ENCODE measurements at regions not wholly inside any gene's neighbourhood (a gene's known extent, or its start where the extent isn't known, plus 50 kb on each side); places are given as distances from the start of the nearest gene placed in this dataset.

GRCh38 chr13:106433066-106433465, 102.4 kb downstream of the EFNB2 start:
- ATAC-seq (replicated peaks; ENCODE audit: extremely low read depth, poor library complexity, severe bottlenecking) (no peak), DNase-seq (ENCODE audit: low spot score in 2 of 2) (no peak)
- Mint-ChIP-seq H3K4me3 (no peak overlapping the region), H3K4me1 (no peaks in the 10 kb centered on the region), H3K36me3 (ENCODE audit: insufficient read depth) (no peaks in the 10 kb centered on the region), H3K27me3 (peaks cover 35% of the 10 kb centered on the region), H3K27ac (ENCODE audit: low read depth) (no peak overlapping the region), H3K9me3 (no peaks in the 10 kb centered on the region)

DNA sequence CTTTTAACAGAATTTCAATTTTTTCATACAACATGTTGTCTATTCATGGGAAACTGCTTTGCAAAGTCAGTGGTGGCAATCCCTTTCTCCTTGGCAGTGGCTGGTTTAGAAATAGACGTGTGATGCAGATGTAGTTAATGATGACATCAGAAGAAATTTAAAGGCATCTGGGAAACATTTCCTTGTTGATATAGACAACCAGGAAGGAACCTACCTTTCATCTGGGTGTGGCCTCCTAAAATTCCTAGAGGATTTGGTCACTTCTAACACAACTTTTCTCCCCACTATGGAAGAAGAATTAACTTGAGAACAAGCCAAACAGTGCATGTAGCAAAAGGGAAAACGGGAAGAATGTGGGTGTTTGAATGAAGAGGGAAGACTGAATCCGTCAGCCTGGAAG, 102.8 kb downstream of the EFNB2 start:
- Mint-ChIP-seq H3K36me3 (ENCODE audit: insufficient read depth) (no peaks in the 10 kb centered on the region), H3K27me3 (peaks cover 35% of the 10 kb centered on the region), H3K27ac (ENCODE audit: low read depth) (no peak overlapping the region), H3K4me3 (no peak overlapping the region), H3K4me1 (no peaks in the 10 kb centered on the region), H3K9me3 (no peaks in the 10 kb centered on the region)
- DNase-seq (ENCODE audit: low spot score in 2 of 2) = no peak
- no peak for ATAC-seq (replicated peaks; ENCODE audit: extremely low read depth, poor library complexity, severe bottlenecking)

DNA sequence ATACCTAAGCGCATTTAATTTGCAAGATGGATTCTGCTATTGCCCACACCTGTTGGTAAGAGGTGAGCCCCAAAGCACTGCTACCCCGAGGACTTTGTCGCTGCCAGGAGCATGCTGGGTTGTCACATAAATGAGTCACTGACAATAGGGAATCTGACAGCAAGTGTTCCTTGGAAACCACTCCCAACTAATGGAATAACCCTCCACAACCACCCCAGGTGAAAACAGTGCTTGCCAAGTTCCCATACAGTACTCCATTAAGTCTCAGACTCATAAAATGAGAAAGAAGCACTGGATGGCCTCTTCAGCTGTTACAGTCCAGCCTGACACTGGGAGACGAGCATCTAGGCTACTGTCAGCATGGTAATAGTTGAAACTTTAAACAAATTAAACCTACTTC, 108.6 kb downstream of the EFNB2 start:
- H3K9me3 Mint-ChIP-seq = peaks cover 17% of the 10 kb centered on the region
- no peak for DNase-seq (ENCODE audit: low spot score in 2 of 2)
- no peak overlapping the region for H3K4me3 Mint-ChIP-seq
- no peaks in the 10 kb centered on the region for H3K36me3 Mint-ChIP-seq (ENCODE audit: insufficient read depth)
- H3K27ac Mint-ChIP-seq (ENCODE audit: low read depth) = no peak overlapping the region
- H3K27me3 Mint-ChIP-seq = peaks cover 37% of the 10 kb centered on the region
- no peak for ATAC-seq (replicated peaks; ENCODE audit: extremely low read depth, poor library complexity, severe bottlenecking)
- no peaks in the 10 kb centered on the region for H3K4me1 Mint-ChIP-seq

DNA sequence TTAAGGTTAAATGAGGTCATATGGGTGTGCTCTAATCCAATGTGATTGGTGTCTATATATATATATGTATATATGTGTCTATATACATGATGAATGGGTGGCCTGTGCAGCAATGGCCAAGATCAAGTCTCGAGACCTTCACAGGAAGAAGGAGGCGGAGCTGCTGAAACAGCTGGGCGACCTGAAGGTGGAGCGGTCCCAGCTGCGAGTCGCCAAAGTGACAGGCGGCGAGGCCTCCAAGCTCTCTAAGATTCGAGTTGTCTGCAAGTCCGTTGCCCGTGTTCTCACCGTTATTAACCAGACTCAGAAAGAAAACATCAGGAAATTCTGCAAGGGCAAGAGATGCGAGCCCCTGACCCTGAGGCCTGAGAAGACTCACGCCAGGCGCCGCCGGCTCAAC, 109.8 kb downstream of the EFNB2 start:
- ATAC-seq (replicated peaks; ENCODE audit: extremely low read depth, poor library complexity, severe bottlenecking) (no peak), DNase-seq (ENCODE audit: low spot score in 2 of 2) (no peak)
- no peaks in the 10 kb centered on the region for H3K4me1 Mint-ChIP-seq
- peaks cover 24% of the 10 kb centered on the region for H3K27me3 Mint-ChIP-seq
- H3K27ac Mint-ChIP-seq (ENCODE audit: low read depth) = no peak overlapping the region
- peaks cover 17% of the 10 kb centered on the region for H3K9me3 Mint-ChIP-seq
- H3K4me3 Mint-ChIP-seq = no peak overlapping the region
- no peaks in the 10 kb centered on the region for H3K36me3 Mint-ChIP-seq (ENCODE audit: insufficient read depth)

DNA sequence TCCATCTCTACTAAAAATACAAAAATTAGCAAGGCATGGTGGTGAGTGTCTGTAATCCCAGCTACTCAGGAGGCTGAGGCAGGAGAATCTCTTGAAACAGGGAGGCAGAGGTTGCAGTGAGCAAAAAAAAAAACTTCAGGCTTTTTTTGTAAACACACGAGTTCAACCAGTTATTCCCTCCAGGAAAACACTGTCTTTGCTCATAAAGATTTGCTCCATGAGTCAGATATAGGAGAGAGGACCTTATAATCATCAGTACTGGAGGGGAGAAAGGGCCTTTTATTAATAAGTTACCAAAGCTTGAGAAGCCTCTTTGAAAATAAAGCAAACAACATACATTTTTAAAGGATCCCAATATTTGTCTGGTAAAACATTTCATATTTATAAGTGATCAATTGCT, 110.7 kb downstream of the EFNB2 start:
- Mint-ChIP-seq H3K27ac (ENCODE audit: low read depth) (no peak overlapping the region), H3K9me3 (peaks cover 17% of the 10 kb centered on the region)
- no peak for DNase-seq (ENCODE audit: low spot score in 2 of 2)

DNA sequence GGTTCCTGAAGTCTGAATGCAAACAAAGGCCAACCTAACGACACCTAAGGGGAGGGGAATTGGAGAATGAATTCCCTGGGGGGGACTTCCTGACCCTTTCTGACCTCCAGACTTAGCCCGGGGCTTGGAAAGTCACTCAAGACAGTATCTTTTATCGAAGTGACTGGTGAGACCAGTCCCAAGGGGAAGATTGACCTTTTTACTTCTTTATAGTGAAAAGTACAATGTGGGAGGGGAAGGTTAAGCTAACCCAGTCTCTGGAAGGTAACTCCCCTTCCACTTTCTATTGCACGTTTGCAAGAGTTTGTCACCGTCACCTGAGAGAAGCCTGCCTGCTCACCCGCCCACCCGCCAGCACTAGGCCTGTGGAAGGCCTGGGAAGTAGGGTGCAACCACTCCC, 111.9 kb downstream of the EFNB2 start:
- Mint-ChIP-seq H3K36me3 (ENCODE audit: insufficient read depth) (no peaks in the 10 kb centered on the region), H3K27me3 (peaks cover 22% of the 10 kb centered on the region), H3K27ac (ENCODE audit: low read depth) (no peak overlapping the region), H3K4me1 (no peaks in the 10 kb centered on the region), H3K9me3 (peaks cover 17% of the 10 kb centered on the region), H3K4me3 (no peak overlapping the region)
- DNase-seq (ENCODE audit: low spot score in 2 of 2) (no peak), ATAC-seq (replicated peaks; ENCODE audit: extremely low read depth, poor library complexity, severe bottlenecking) (no peak)

More for the DNA sequence above, 110.7 kb downstream of the EFNB2 start:
- Mint-ChIP-seq H3K27me3 (peaks cover 22% of the 10 kb centered on the region), H3K4me1 (no peaks in the 10 kb centered on the region), H3K4me3 (no peak overlapping the region), H3K36me3 (ENCODE audit: insufficient read depth) (no peaks in the 10 kb centered on the region)
- no peak for ATAC-seq (replicated peaks; ENCODE audit: extremely low read depth, poor library complexity, severe bottlenecking)

GRCh38 chr13:106418556-106418955, 116.9 kb downstream of the EFNB2 start:
- Mint-ChIP-seq H3K4me3 (no peak overlapping the region), H3K36me3 (ENCODE audit: insufficient read depth) (no peaks in the 10 kb centered on the region), H3K27me3 (peaks cover 28% of the 10 kb centered on the region), H3K27ac (ENCODE audit: low read depth) (no peak overlapping the region), H3K4me1 (peaks cover 7% of the 10 kb centered on the region), H3K9me3 (peaks cover 6% of the 10 kb centered on the region)
- ATAC-seq (replicated peaks; ENCODE audit: extremely low read depth, poor library complexity, severe bottlenecking) (no peak), DNase-seq (ENCODE audit: low spot score in 2 of 2) (no peak)

DNA sequence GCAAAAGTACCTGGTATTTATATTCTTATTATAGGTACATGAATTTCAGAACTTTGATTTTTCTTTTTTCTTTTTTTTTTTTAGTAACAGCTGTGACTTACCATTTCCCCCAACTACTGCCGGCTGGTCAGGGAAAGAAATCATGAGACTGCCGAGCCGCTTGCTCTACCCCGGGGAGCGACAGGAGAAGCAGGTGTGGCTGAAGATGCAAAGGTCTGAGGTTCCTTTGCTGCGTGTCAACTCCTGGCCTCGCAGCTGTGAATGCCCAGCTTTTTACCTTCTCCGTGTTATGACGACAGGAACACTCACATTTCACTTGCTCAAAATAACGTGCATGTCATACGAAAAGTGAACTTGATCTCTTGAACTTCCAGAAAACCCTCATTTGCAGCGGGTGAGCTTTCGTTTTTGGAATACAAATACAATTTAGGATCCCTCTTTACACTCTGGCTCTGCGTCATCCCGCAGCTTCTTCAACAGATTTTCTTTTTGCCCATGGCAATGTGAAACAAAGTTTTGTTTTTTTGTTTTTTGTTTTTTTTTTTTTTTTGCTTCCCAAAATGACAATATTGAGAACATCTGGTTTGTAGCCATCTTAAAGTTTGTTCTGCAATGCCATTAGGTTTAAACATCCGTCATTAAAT, 117.9 kb downstream of the EFNB2 start:
- DNase-seq (ENCODE audit: low spot score in 2 of 2) (no peak), ATAC-seq (replicated peaks; ENCODE audit: extremely low read depth, poor library complexity, severe bottlenecking) (no peak)
- H3K4me1 Mint-ChIP-seq = peaks cover 7% of the 10 kb centered on the region
- H3K4me3 Mint-ChIP-seq = no peak overlapping the region
- H3K9me3 Mint-ChIP-seq = peaks cover 3% of the 10 kb centered on the region
- no peak overlapping the region for H3K27ac Mint-ChIP-seq (ENCODE audit: low read depth)
- no peaks in the 10 kb centered on the region for H3K36me3 Mint-ChIP-seq (ENCODE audit: insufficient read depth)
- H3K27me3 Mint-ChIP-seq = peaks cover 20% of the 10 kb centered on the region

- DNase-seq (ENCODE audit: low spot score in 2 of 2) (no peak), ATAC-seq (replicated peaks; ENCODE audit: extremely low read depth, poor library complexity, severe bottlenecking) (no peak)
- peaks cover 14% of the 10 kb centered on the region for H3K27me3 Mint-ChIP-seq
- H3K4me3 Mint-ChIP-seq = no peak overlapping the region
- no peaks in the 10 kb centered on the region for H3K9me3 Mint-ChIP-seq
- no peak overlapping the region for H3K27ac Mint-ChIP-seq (ENCODE audit: low read depth)
- peaks cover 7% of the 10 kb centered on the region for H3K4me1 Mint-ChIP-seq
- no peaks in the 10 kb centered on the region for H3K36me3 Mint-ChIP-seq (ENCODE audit: insufficient read depth)
Measured at GRCh38 chr13:106416645-106417044, 118.8 kb downstream of the EFNB2 start.

- no peaks in the 10 kb centered on the region for H3K9me3 Mint-ChIP-seq
- ATAC-seq (replicated peaks; ENCODE audit: extremely low read depth, poor library complexity, severe bottlenecking) (no peak), DNase-seq (ENCODE audit: low spot score in 2 of 2) (no peak)
- H3K36me3 Mint-ChIP-seq (ENCODE audit: insufficient read depth) = no peaks in the 10 kb centered on the region
- peaks cover 7% of the 10 kb centered on the region for H3K4me1 Mint-ChIP-seq
- H3K27ac Mint-ChIP-seq (ENCODE audit: low read depth) = no peak overlapping the region
- no peak overlapping the region for H3K4me3 Mint-ChIP-seq
- H3K27me3 Mint-ChIP-seq = peaks cover 14% of the 10 kb centered on the region
Measured at GRCh38 chr13:106415971-106416370, 119.5 kb downstream of the EFNB2 start.

- H3K4me3 Mint-ChIP-seq = no peak overlapping the region
- H3K27ac Mint-ChIP-seq (ENCODE audit: low read depth) = no peak overlapping the region
- H3K9me3 Mint-ChIP-seq = no peaks in the 10 kb centered on the region
- no peak for DNase-seq (ENCODE audit: low spot score in 2 of 2)
- peaks cover 7% of the 10 kb centered on the region for H3K4me1 Mint-ChIP-seq
- no peak for ATAC-seq (replicated peaks; ENCODE audit: extremely low read depth, poor library complexity, severe bottlenecking)
- peaks cover 14% of the 10 kb centered on the region for H3K27me3 Mint-ChIP-seq
- no peaks in the 10 kb centered on the region for H3K36me3 Mint-ChIP-seq (ENCODE audit: insufficient read depth)
Measured at GRCh38 chr13:106415442-106415841, 120.0 kb downstream of the EFNB2 start.

DNA sequence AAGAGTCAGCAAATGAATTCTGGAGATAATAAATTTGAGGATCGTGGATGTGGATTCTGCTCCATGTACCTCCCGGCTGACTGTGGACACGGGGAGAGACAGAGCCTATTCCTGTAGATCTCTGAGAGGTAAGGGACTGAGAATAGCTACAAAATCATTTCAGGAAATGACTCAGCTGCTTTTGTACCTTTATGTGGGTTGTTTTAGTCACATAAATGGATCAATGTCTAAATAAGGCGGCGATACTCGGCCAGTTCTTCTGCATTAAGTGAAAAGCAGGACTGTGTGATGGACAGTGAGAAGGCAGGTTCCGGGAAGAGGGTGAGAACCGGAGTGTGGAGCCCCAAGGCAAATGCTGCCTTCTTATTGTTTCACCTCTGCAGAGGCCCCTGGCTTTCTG, 128.1 kb downstream of the EFNB2 start:
- peaks cover 2% of the 10 kb centered on the region for H3K36me3 Mint-ChIP-seq (ENCODE audit: insufficient read depth)
- no peak for ATAC-seq (replicated peaks; ENCODE audit: extremely low read depth, poor library complexity, severe bottlenecking)
- H3K4me3 Mint-ChIP-seq = no peak overlapping the region
- H3K27me3 Mint-ChIP-seq = no peaks in the 10 kb centered on the region
- DNase-seq (ENCODE audit: low spot score in 2 of 2) = no peak
- H3K27ac Mint-ChIP-seq (ENCODE audit: low read depth) = no peak overlapping the region
- H3K9me3 Mint-ChIP-seq = peaks cover 5% of the 10 kb centered on the region
- no peaks in the 10 kb centered on the region for H3K4me1 Mint-ChIP-seq

DNA sequence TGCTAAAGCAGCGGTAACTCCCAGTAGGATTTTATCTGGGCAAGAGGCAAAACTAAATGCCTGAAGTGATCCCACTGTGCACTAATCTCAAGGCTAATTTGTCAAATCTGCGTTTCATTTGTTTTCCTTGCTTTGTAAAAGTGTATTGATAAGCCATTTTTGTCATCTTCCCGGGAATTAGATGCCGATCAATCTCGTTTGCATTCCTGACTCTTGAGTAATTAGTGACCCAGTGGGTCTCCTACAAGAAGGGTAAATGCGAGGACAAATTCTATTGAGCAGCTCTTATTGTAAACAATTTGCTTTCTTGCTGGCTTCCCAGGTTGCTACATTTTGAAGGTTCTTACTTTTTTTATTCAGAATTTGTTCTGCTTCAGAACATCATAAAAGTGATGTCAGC, 129.7 kb downstream of the EFNB2 start:
- H3K4me1 Mint-ChIP-seq = no peaks in the 10 kb centered on the region
- H3K27me3 Mint-ChIP-seq = no peaks in the 10 kb centered on the region
- no peak overlapping the region for H3K4me3 Mint-ChIP-seq
- DNase-seq (ENCODE audit: low spot score in 2 of 2) (no peak), ATAC-seq (replicated peaks; ENCODE audit: extremely low read depth, poor library complexity, severe bottlenecking) (no peak)
- no peak overlapping the region for H3K27ac Mint-ChIP-seq (ENCODE audit: low read depth)
- peaks cover 2% of the 10 kb centered on the region for H3K36me3 Mint-ChIP-seq (ENCODE audit: insufficient read depth)
- H3K9me3 Mint-ChIP-seq = peaks cover 5% of the 10 kb centered on the region

- H3K9me3 Mint-ChIP-seq = no peaks in the 10 kb centered on the region
- H3K27ac Mint-ChIP-seq (ENCODE audit: low read depth) = no peak overlapping the region
- DNase-seq (ENCODE audit: low spot score in 2 of 2) = no peak
- no peaks in the 10 kb centered on the region for H3K4me1 Mint-ChIP-seq
- no peaks in the 10 kb centered on the region for H3K27me3 Mint-ChIP-seq
- H3K4me3 Mint-ChIP-seq = no peak overlapping the region
- ATAC-seq (replicated peaks; ENCODE audit: extremely low read depth, poor library complexity, severe bottlenecking) = no peak
- H3K36me3 Mint-ChIP-seq (ENCODE audit: insufficient read depth) = peaks cover 2% of the 10 kb centered on the region
Measured at GRCh38 chr13:106403280-106403679, 132.2 kb downstream of the EFNB2 start.

Data from central memory CD8-positive, alpha-beta T cell (primary cell).